ENCODE measurements at regions not wholly inside any gene's neighbourhood (a gene's known extent, or its start where the extent isn't known, plus 50 kb on each side); places are given as distances from the start of the nearest gene placed in this dataset.
"Not testable (repeated sequence)": the region's sequence is repeated elsewhere in the genome, so short reads cannot be mapped to it uniquely, and the experiment has no call there.

DNA sequence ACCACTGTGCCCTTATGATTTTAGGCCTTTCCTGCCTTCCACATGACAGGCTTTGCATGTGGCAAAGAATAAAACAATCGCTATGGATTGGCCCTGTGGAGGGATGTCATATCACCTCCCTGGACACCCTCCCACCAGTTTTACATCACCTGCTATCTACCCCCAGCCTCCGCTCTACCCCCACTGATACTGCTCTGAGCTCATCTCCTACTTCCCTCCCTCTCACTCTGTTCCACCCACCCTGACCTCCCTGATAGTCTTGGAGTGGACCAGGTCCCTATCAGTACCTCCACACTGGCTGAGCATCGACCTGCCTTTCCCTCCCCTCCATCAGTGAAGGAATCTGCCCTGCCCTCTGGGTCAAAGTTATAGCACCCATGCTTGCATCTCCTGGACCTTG, 91.8 kb upstream of the FOXN3 start:
- Histone ChIP-seq H3F3A (replicated peaks; ENCODE audit: insufficient read depth) (no peaks in the 10 kb centered on the region), H3K27ac (ENCODE audit: low read depth in 2 of 2, low read length in 1 of 2) (no peak overlapping the region), H2AFZ (ENCODE audit: low read depth) (no peak overlapping the region), H3K27me3 (ENCODE audit: insufficient read depth) (no peaks in the 10 kb centered on the region), H3K9me3 (no peaks in the 10 kb centered on the region), H3K9me2 (no peaks in the 10 kb centered on the region), H3K4me1 (ENCODE audit: control insufficient read depth in 1 of 2, insufficient read depth in 2 of 2, low read depth in 1 of 2, low read length in 1 of 2) (peaks cover 0 to 23% of the 10 kb centered on the region in 2 experiments; a peak in 2 of 4 replicates), H3K79me2 (ENCODE audit: insufficient read depth) (no peaks in the 10 kb centered on the region), H3K4me2 (no peak overlapping the region), H3K4me3 (ENCODE audit: low read depth in 2 of 2, low read length in 1 of 2) (no peak overlapping the region), H3K9ac (no peak overlapping the region), H4K20me1 (ENCODE audit: insufficient read depth) (no peaks in the 10 kb centered on the region), H3K36me3 (replicated peaks in 1 of 2; ENCODE audit: control insufficient read depth in 1 of 2, insufficient read depth in 2 of 2, low read length in 1 of 2) (no peaks in the 10 kb centered on the region)
- WGBS (ENCODE audit: low lambda C conversion rate) = 76% methylated on average over 3 of the region's 3 CpGs
- ChIA-PET POLR2A (no interaction called here), CTCF (no interaction called here)
- no peak for DNase-seq
- TF ChIP-seq NFIC (IDR thresholded peaks at IDR 0.05; ENCODE audit: borderline replicate concordance) = no peak

DNA sequence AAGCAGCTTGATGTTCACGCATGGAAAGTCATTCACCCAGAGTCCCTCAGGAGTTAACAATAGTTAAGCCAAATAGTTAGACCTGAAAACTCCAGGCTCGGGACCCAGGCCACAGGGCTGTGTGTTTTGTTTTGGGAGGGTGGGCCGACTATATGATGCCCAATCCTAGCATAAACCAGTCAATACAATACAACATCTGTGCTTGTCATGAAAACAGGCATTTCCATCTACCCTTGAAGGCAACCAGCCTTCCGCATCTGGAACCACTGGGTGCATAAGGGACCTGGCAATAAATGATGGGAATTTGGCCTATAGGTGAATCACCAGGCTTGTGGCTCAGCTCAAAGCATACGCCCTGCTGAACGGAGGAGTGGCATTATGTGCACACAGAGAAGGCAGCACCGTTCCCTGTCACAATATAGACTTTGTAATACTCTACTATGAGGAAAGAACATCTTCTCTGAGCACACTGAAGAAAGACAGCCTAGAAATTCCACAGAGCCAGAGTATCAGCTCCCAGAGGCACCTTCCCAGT, 91.0 kb upstream of the FOXN3 start:
- Histone ChIP-seq H3K9me3 (no peaks in the 10 kb centered on the region), H4K20me1 (ENCODE audit: insufficient read depth) (no peaks in the 10 kb centered on the region), H3K4me2 (peak overlapping the region; percentile 25; the same call in 1 of the 2 replicates), H2AFZ (ENCODE audit: low read depth) (no peak overlapping the region), H3K9ac (no peak overlapping the region), H3K79me2 (ENCODE audit: insufficient read depth) (no peaks in the 10 kb centered on the region), H3K27ac (ENCODE audit: low read depth in 2 of 2, low read length in 1 of 2) (peak overlapping the region in 1 of 2 experiments; percentile 13; a peak in 1 of 4 replicates), H3K36me3 (replicated peaks in 1 of 2; ENCODE audit: control insufficient read depth in 1 of 2, insufficient read depth in 2 of 2, low read length in 1 of 2) (no peaks in the 10 kb centered on the region), H3K9me2 (no peaks in the 10 kb centered on the region), H3K27me3 (ENCODE audit: insufficient read depth) (no peaks in the 10 kb centered on the region), H3K4me3 (ENCODE audit: low read depth in 2 of 2, low read length in 1 of 2) (no peak overlapping the region), H3F3A (replicated peaks; ENCODE audit: insufficient read depth) (no peaks in the 10 kb centered on the region), H3K4me1 (ENCODE audit: control insufficient read depth in 1 of 2, insufficient read depth in 2 of 2, low read depth in 1 of 2, low read length in 1 of 2) (peaks cover 0 to 23% of the 10 kb centered on the region in 2 experiments; a peak in 2 of 4 replicates)
- ChIA-PET CTCF (no interaction called here), POLR2A (no interaction called here)
- TF ChIP-seq, protein P1, sequence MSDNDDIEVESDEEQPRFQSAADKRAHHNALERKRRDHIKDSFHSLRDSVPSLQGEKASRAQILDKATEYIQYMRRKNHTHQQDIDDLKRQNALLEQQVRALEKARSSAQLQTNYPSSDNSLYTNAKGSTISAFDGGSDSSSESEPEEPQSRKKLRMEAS (IDR thresholded peaks at IDR 0.05; ENCODE audit: low read depth) = no peak
- no peak for TF ChIP-seq FOSL2 (IDR thresholded peaks at IDR 0.05; ENCODE audit: borderline replicate concordance, low read depth)
- TF ChIP-seq YY1 (IDR thresholded peaks at IDR 0.05; ENCODE audit: low read depth) = no peak
- 89% methylated on average over 7 of the region's 7 CpGs for WGBS (ENCODE audit: low lambda C conversion rate)
- no peak for DNase-seq

DNA sequence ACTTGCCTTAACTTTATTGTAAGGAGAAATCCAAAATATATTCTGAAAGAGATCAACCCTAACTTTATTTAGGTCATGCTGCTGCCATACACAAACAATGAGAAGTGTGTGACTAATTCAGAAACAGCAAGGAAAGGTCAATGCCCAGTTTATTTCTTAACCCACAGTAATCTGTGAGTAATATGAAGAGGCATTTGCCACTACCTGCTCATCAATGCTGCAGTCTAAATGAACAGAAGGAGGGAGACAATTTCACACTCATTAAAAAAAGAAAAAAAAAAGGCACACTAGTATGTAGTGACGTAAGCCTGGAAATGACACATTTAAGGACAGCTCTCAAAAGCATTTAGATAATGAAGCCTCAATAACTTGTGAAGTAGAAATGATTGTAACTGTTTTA, 90.5 kb upstream of the FOXN3 start:
- H4K20me1 ChIP-seq (ENCODE audit: insufficient read depth) = no peaks in the 10 kb centered on the region
- H2AFZ ChIP-seq (ENCODE audit: low read depth) = no peak overlapping the region
- ChIA-PET POLR2A (no interaction called here), CTCF (no interaction called here)
- 69% methylated on average over 1 of the region's 1 CpG for WGBS (ENCODE audit: low lambda C conversion rate)
- H3K27ac ChIP-seq (ENCODE audit: low read depth in 2 of 2, low read length in 1 of 2) = peak overlapping the region in 1 of 2 experiments; percentile 42; a peak in 1 of 4 replicates
- H3K4me2 ChIP-seq = peak overlapping the region; percentile 25; the same call in 1 of the 2 replicates
- no peaks in the 10 kb centered on the region for H3K9me3 ChIP-seq
- no peaks in the 10 kb centered on the region for H3K27me3 ChIP-seq (ENCODE audit: insufficient read depth)
- peaks cover 0 to 23% of the 10 kb centered on the region in 2 experiments; a peak in 2 of 4 replicates for H3K4me1 ChIP-seq (ENCODE audit: control insufficient read depth in 1 of 2, insufficient read depth in 2 of 2, low read depth in 1 of 2, low read length in 1 of 2)
- H3K79me2 ChIP-seq (ENCODE audit: insufficient read depth) = no peaks in the 10 kb centered on the region
- no peaks in the 10 kb centered on the region for H3F3A ChIP-seq (replicated peaks; ENCODE audit: insufficient read depth)
- H3K9ac ChIP-seq = no peak overlapping the region
- DNase-seq = no peak
- no peaks in the 10 kb centered on the region for H3K9me2 ChIP-seq
- no peak overlapping the region for H3K4me3 ChIP-seq (ENCODE audit: low read depth in 2 of 2, low read length in 1 of 2)
- peak; percentile 10; the same call in 1 of the 2 replicates for TF ChIP-seq NFIC (IDR thresholded peaks at IDR 0.05; ENCODE audit: borderline replicate concordance)
- 0 out of 2 replicates have a peak, but pooled peaks have one; percentile 45 for TF ChIP-seq TEAD4 (IDR thresholded peaks at IDR 0.05; ENCODE audit: borderline replicate concordance, insufficient read depth)
- TF ChIP-seq, protein P2, sequence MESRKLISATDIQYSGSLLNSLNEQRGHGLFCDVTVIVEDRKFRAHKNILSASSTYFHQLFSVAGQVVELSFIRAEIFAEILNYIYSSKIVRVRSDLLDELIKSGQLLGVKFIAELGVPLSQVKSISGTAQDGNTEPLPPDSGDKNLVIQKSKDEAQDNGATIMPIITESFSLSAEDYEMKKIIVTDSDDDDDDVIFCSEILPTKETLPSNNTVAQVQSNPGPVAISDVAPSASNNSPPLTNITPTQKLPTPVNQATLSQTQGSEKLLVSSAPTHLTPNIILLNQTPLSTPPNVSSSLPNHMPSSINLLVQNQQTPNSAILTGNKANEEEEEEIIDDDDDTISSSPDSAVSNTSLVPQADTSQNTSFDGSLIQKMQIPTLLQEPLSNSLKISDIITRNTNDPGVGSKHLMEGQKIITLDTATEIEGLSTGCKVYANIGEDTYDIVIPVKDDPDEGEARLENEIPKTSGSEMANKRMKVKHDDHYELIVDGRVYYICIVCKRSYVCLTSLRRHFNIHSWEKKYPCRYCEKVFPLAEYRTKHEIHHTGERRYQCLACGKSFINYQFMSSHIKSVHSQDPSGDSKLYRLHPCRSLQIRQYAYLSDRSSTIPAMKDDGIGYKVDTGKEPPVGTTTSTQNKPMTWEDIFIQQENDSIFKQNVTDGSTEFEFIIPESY (IDR thresholded peaks at IDR 0.05; ENCODE audit: borderline replicate concordance, low read depth) = no peak
- TF ChIP-seq RAD21 (IDR thresholded peaks at IDR 0.05; ENCODE audit: low read length) = no peak
- no peak for TF ChIP-seq ELF1 (IDR thresholded peaks at IDR 0.05)
- TF ChIP-seq JUND (IDR thresholded peaks at IDR 0.05) = peak; percentile 36
- 0 out of 2 replicates have a peak, but pooled peaks have one; percentile 52 for TF ChIP-seq RXRA (IDR thresholded peaks at IDR 0.05; ENCODE audit: borderline replicate concordance, low read depth)
- TF ChIP-seq TCF12 (IDR thresholded peaks at IDR 0.05) = peak; percentile 39; the same call in 1 of the 2 replicates
- TF ChIP-seq FOSL2 (IDR thresholded peaks at IDR 0.05; ENCODE audit: borderline replicate concordance, low read depth) = peak; percentile 63; the same call in 1 of the 2 replicates
- no peaks in the 10 kb centered on the region for H3K36me3 ChIP-seq (replicated peaks in 1 of 2; ENCODE audit: control insufficient read depth in 1 of 2, insufficient read depth in 2 of 2, low read length in 1 of 2)

DNA sequence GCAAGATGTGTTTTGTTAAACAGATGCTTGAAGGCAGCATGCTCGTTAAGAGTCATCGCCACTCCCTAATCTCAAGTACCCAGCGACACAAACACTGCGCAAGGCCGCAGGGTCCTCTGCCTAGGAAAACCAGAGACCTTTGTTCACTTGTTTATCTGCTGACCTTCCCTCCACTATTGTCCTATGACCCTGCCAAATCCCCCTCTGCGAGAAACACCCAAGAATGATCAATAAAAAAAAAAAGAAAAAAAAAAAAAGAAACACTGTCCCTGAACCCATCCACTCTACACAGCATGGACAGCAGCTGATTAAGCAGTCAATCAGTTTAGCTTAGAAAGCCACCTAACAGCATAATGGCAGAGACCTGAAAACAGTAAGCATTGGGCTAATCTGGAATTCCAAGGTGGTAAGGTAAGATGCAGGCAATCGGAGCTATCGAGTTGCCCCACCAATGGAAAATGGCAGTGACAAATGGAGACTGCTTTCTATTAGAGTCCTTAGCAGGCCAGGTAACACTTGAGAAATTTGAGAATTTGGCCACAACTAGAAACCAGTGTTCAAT, 89.9 kb upstream of the FOXN3 start:
- H3K27me3 ChIP-seq (ENCODE audit: insufficient read depth); H3K9ac ChIP-seq; H3F3A ChIP-seq (replicated peaks; ENCODE audit: insufficient read depth); H3K9me2 ChIP-seq; H3K79me2 ChIP-seq (ENCODE audit: insufficient read depth); H2AFZ ChIP-seq (ENCODE audit: low read depth); H4K20me1 ChIP-seq (ENCODE audit: insufficient read depth); DNase-seq; POLR2A ChIA-PET; H3K36me3 ChIP-seq (replicated peaks in 1 of 2; ENCODE audit: control insufficient read depth in 1 of 2, insufficient read depth in 2 of 2, low read length in 1 of 2); CTCF ChIA-PET; H3K4me3 ChIP-seq (ENCODE audit: low read depth in 2 of 2, low read length in 1 of 2); H3K9me3 ChIP-seq: not testable (repeated sequence)
- H3K4me2 ChIP-seq = peak overlapping the region; percentile 25; the same call in 1 of the 2 replicates
- 90% methylated on average over 8 of the region's 8 CpGs for WGBS (ENCODE audit: low lambda C conversion rate)
- peaks cover 0 to 23% of the 10 kb centered on the region in 2 experiments; a peak in 2 of 4 replicates for H3K4me1 ChIP-seq (ENCODE audit: control insufficient read depth in 1 of 2, insufficient read depth in 2 of 2, low read depth in 1 of 2, low read length in 1 of 2)
- H3K27ac ChIP-seq (ENCODE audit: low read depth in 2 of 2, low read length in 1 of 2) = peak overlapping the region in 1 of 2 experiments; percentile 42; a peak in 1 of 4 replicates
